ENCODE measurements at regions not wholly inside any gene's neighbourhood (a gene's known extent, or its start where the extent isn't known, plus 50 kb on each side); places are given as distances from the start of the nearest gene placed in this dataset.
"Not testable (repeated sequence)": the region's sequence is repeated elsewhere in the genome, so short reads cannot be mapped to it uniquely, and the experiment has no call there.

GRCh38 chr10:124214610-124215375 lies 121.4 kb upstream of the CHST15 start:
- no peak for DNase-seq (ENCODE audit: low read depth, low spot score)

GRCh38 chr10:124213899-124214510 lies 120.6 kb upstream of the CHST15 start:
- no peak for DNase-seq (ENCODE audit: low read depth, low spot score)

- no peak for DNase-seq (ENCODE audit: low read depth, low spot score)
These were observed 120.1 kb upstream of the CHST15 start for GRCh38 chr10:124213471-124213870.

GRCh38 chr10:124212702-124213101 lies 119.3 kb upstream of the CHST15 start:
- no peak for DNase-seq (ENCODE audit: low read depth, low spot score)

- DNase-seq (ENCODE audit: low read depth, low spot score) = no peak
These were observed 118.5 kb upstream of the CHST15 start for GRCh38 chr10:124211921-124212320.

GRCh38 chr10:124210263-124210662 lies 116.9 kb upstream of the CHST15 start:
- no peak for DNase-seq (ENCODE audit: low read depth, low spot score)

GRCh38 chr10:124207391-124207790 lies 114.0 kb upstream of the CHST15 start:
- DNase-seq (ENCODE audit: low read depth, low spot score) = no peak

GRCh38 chr10:124206616-124207015 lies 113.2 kb upstream of the CHST15 start:
- DNase-seq (ENCODE audit: low read depth, low spot score) = no peak

GRCh38 chr10:124205432-124205831 lies 112.0 kb upstream of the CHST15 start:
- DNase-seq (ENCODE audit: low read depth, low spot score) = no peak

- no peak for DNase-seq (ENCODE audit: low read depth, low spot score)
These were observed 111.3 kb upstream of the CHST15 start for GRCh38 chr10:124204726-124205125.

- no peak for DNase-seq (ENCODE audit: low read depth, low spot score)
These were observed 106.6 kb upstream of the CHST15 start for GRCh38 chr10:124200011-124200410.

- DNase-seq (ENCODE audit: low read depth, low spot score) = no peak
These were observed 105.5 kb upstream of the CHST15 start for GRCh38 chr10:124198871-124199270.

GRCh38 chr10:124198125-124198501 lies 104.7 kb upstream of the CHST15 start:
- no peak for DNase-seq (ENCODE audit: low read depth, low spot score)

- DNase-seq (ENCODE audit: low read depth, low spot score) = no peak
These were observed 104.2 kb upstream of the CHST15 start for GRCh38 chr10:124197371-124198124.

- DNase-seq (ENCODE audit: low read depth, low spot score) = no peak
These were observed 103.3 kb upstream of the CHST15 start for GRCh38 chr10:124196659-124197058.

GRCh38 chr10:124194199-124194824 lies 100.9 kb upstream of the CHST15 start:
- DNase-seq (ENCODE audit: low read depth, low spot score) = no peak

GRCh38 chr10:124193309-124193696 lies 99.9 kb upstream of the CHST15 start:
- no peak for DNase-seq (ENCODE audit: low read depth, low spot score)

- DNase-seq (ENCODE audit: low read depth, low spot score) = not testable (repeated sequence)
These were observed 99.4 kb upstream of the CHST15 start for GRCh38 chr10:124192664-124193308.

GRCh38 chr10:124190476-124190875 lies 97.1 kb upstream of the CHST15 start:
- not testable (repeated sequence) for DNase-seq (ENCODE audit: low read depth, low spot score)

GRCh38 chr10:124186956-124187355 lies 93.6 kb upstream of the CHST15 start:
- DNase-seq (ENCODE audit: low read depth, low spot score) = no peak

GRCh38 chr10:124185084-124185483 lies 91.7 kb upstream of the CHST15 start:
- DNase-seq (ENCODE audit: low read depth, low spot score) = no peak

All from brain pericyte (primary cell).